ENCODE measurements at regions not wholly inside any gene's neighbourhood (a gene's known extent, or its start where the extent isn't known, plus 50 kb on each side); places are given as distances from the start of the nearest gene placed in this dataset.

- peaks cover 12% of the 10 kb centered on the region; the same call in 2 of the 3 replicates for H3K4me1 ChIP-seq
- no peaks in the 10 kb centered on the region; the same call in 2 of the 3 replicates for H3K9me3 ChIP-seq
- no peak overlapping the region for H3K4me2 ChIP-seq
- TF ChIP-seq SMC3 (IDR thresholded peaks at IDR 0.05): peak; percentile 87
- TF ChIP-seq EHF (CRISPR knock-in tag; IDR thresholded peaks at IDR 0.05): no peak
- peak; percentile 91 for TF ChIP-seq CTCF (IDR thresholded peaks at IDR 0.05)
- TF ChIP-seq MYC (IDR thresholded peaks at IDR 0.05; ENCODE audit: borderline replicate concordance, low read length): no peak
- peak; percentile 94 to 95 for TF ChIP-seq RAD21 (conservative IDR thresholded peaks at IDR 0.05 in 1 of 2, IDR thresholded peaks at IDR 0.05 in 1 of 2)
- no peak for TF ChIP-seq CEBPB (IDR thresholded peaks at IDR 0.05)
- no peak for TF ChIP-seq GATA3 (IDR thresholded peaks at IDR 0.05; ENCODE audit: borderline replicate concordance)
- TF ChIP-seq ZC3H11A (IDR thresholded peaks at IDR 0.05): no peak
- TF ChIP-seq TFCP2L1 (CRISPR knock-in tag; IDR thresholded peaks at IDR 0.05): no peak
- 37% methylated on average over 3 of the region's 3 CpGs for WGBS (ENCODE audit: missing lambda C conversion rate)
- no peak overlapping the region for H3K27ac ChIP-seq
- ATAC-seq (peak; percentile 75 to 80; a peak in 5 of 6 replicates), FAIRE-seq (peak; percentile 81), DNase-seq (ENCODE audit: low read depth in 1 of 2, low spot score in 1 of 2) (peak; percentile 42 to 72)
- ChIA-PET CTCF (interaction anchor here (0.6 to 3.2 kb wide), 21 partner anchors 8 to 431 kb away, joined by 3 to 41 read pairs (median 3); no protein-coding TSS in a partner anchor), POLR2A (interaction anchor here (0.7 to 1.2 kb wide), 2 partner anchors 155 to 256 kb away, joined by 3 to 5 read pairs; no protein-coding TSS in a partner anchor)
- H3K4me3 ChIP-seq: no peak overlapping the region
Measured at GRCh38 chr15:35289024-35289617, 204.0 kb upstream of the NANOGP8 start.

- ATAC-seq (no peak), DNase-seq (ENCODE audit: low read depth in 1 of 2, low spot score in 1 of 2) (no peak), FAIRE-seq (no peak)
- Histone ChIP-seq H3K4me2 (no peak overlapping the region), H3K4me1 (peaks cover 8% of the 10 kb centered on the region; the same call in 2 of the 3 replicates), H3K4me3 (no peak overlapping the region), H3K9me3 (no peaks in the 10 kb centered on the region; the same call in 2 of the 3 replicates), H3K27ac (no peak overlapping the region)
- ChIA-PET POLR2A (interaction anchor here (1.2 kb wide), 1 partner anchor 156 kb away, joined by 5 read pairs; no protein-coding TSS in a partner anchor), CTCF (interaction anchor here (0.9 to 3.2 kb wide), 18 partner anchors 8 to 432 kb away, joined by 3 to 41 read pairs (median 4); no protein-coding TSS in a partner anchor)
- TF ChIP-seq FOSL2 (IDR thresholded peaks at IDR 0.05): no peak
- no peak for TF ChIP-seq FOSL2 (CRISPR knock-in tag; IDR thresholded peaks at IDR 0.05)
- no peak for TF ChIP-seq ESRRA (IDR thresholded peaks at IDR 0.05; ENCODE audit: borderline replicate concordance, low read length)
- TF ChIP-seq RARB (CRISPR knock-in tag; IDR thresholded peaks at IDR 0.05): no peak
- TF ChIP-seq RNF2 (IDR thresholded peaks at IDR 0.05; ENCODE audit: borderline replicate concordance, low read depth): no peak
- no peak for TF ChIP-seq TFCP2L1 (CRISPR knock-in tag; IDR thresholded peaks at IDR 0.05)
- no peak for TF ChIP-seq RAD21 (conservative IDR thresholded peaks at IDR 0.05 in 1 of 2, IDR thresholded peaks at IDR 0.05 in 1 of 2)
- no peak for TF ChIP-seq PHF8 (IDR thresholded peaks at IDR 0.05; ENCODE audit: borderline replicate concordance, low read depth)
- TF ChIP-seq GATA3 (IDR thresholded peaks at IDR 0.05; ENCODE audit: borderline replicate concordance): no peak
- TF ChIP-seq NPAS2 (CRISPR knock-in tag; IDR thresholded peaks at IDR 0.05; ENCODE audit: borderline replicate concordance): no peak
- TF ChIP-seq BHLHE40 (IDR thresholded peaks at IDR 0.05; ENCODE audit: low read depth, low read length): no peak
- 22% methylated on average over 3 of the region's 3 CpGs for WGBS (ENCODE audit: missing lambda C conversion rate)
Measured at GRCh38 chr15:35288580-35288979, 203.5 kb upstream of the NANOGP8 start.

GRCh38 chr15:35286721-35287120, 201.6 kb upstream of the NANOGP8 start:
- POLR2A ChIA-PET: no interaction called here
- FAIRE-seq (no peak), ATAC-seq (no peak), DNase-seq (ENCODE audit: low read depth in 1 of 2, low spot score in 1 of 2) (no peak)
- CTCF ChIA-PET: no interaction called here
- WGBS (ENCODE audit: missing lambda C conversion rate): 20% methylated on average over 2 of the region's 2 CpGs
- no peak overlapping the region for H3K4me2 ChIP-seq
- TF ChIP-seq SMC3 (IDR thresholded peaks at IDR 0.05) (no peak), MAFK (IDR thresholded peaks at IDR 0.05; ENCODE audit: partially characterized antibody) (peak; percentile 66)
- H3K4me3 ChIP-seq: no peak overlapping the region
- no peak overlapping the region for H3K27ac ChIP-seq
- H3K4me1 ChIP-seq: no peaks in the 10 kb centered on the region
- no peaks in the 10 kb centered on the region; the same call in 2 of the 3 replicates for H3K9me3 ChIP-seq
